CD8-positive, alpha-beta memory T cell (primary cell): ENCODE measurements at regions not wholly inside any gene's neighbourhood (a gene's known extent, or its start where the extent isn't known, plus 50 kb on each side); places are given as distances from the start of the nearest gene placed in this dataset.
"Not testable (repeated sequence)": the region's sequence is repeated elsewhere in the genome, so short reads cannot be mapped to it uniquely, and the experiment has no call there.

Experiments
- CTCF ChIA-PET: fragments of 350-600 bp; sonication (Branson Sonifier 250); formaldehyde crosslinking; loops from one replicate; lab custom pipeline; 2021; ENCODE audit warnings: antibody characterized with exemption; lab: Charles Lee
- POLR2A ChIA-PET: fragments of 350-600 bp; sonication (Branson Sonifier 250); formaldehyde crosslinking; loops from one replicate; lab custom pipeline; 2021; ENCODE audit warnings: antibody characterized with exemption; lab: Charles Lee
- DNase-seq, 5 donors: peaks; one replicate each; pipeline versions ENCODE4 v3.0.0 to v3.0.0-alpha.2; 2020 to 2022; ENCODE audit warnings: mixed read lengths in 1 of 5
- H3K27ac ChIP-seq: one replicate; pipeline ENCODE4 v1.7.0; 2013; ENCODE audit warnings: low read depth, mild to moderate bottlenecking, low read length, moderate library complexity
- H3K27me3 ChIP-seq: 2 replicates; pipeline ENCODE4 v1.7.0; 2013; ENCODE audit warnings: low read length, mild to moderate bottlenecking; ENCODE audit not compliant: insufficient read depth, poor library complexity, severe bottlenecking
- H3K36me3 ChIP-seq: 2 replicates; pipeline ENCODE4 v1.7.0; 2013; ENCODE audit warnings: mild to moderate bottlenecking, low read length, moderate library complexity; ENCODE audit not compliant: insufficient read depth
- H3K4me1 ChIP-seq: 2 replicates; pipeline ENCODE4 v1.7.0; 2013; ENCODE audit warnings: mild to moderate bottlenecking, low read length, moderate library complexity; ENCODE audit not compliant: insufficient read depth
- H3K4me3 ChIP-seq: 2 replicates; pipeline ENCODE4 v1.7.0; 2013; ENCODE audit warnings: mild to moderate bottlenecking, low read length
- H3K9me3 ChIP-seq: 2 replicates; pipeline ENCODE4 v1.7.0; 2013; ENCODE audit warnings: mild to moderate bottlenecking, low read length
- H3K27ac Mint-ChIP-seq, 8 donors: one replicate each; pipeline ENCODE4 v1.8.0; 2020 to 2021; ENCODE audit warnings: mixed read lengths in 8 of 8, mild to moderate bottlenecking in 6 of 8, inconsistent platforms in 3 of 8, moderate library complexity in 3 of 8
- H3K27me3 Mint-ChIP-seq, 2 donors: one replicate each; pipeline ENCODE4 v1.8.0; 2020 to 2021; ENCODE audit warnings: mixed read lengths in 2 of 2, mild to moderate bottlenecking in 1 of 2, moderate library complexity in 1 of 2
- H3K36me3 Mint-ChIP-seq, 3 donors: one replicate each; pipeline ENCODE4 v1.8.0; 2020 to 2021; ENCODE audit warnings: mixed read lengths in 3 of 3, inconsistent platforms in 1 of 3, mild to moderate bottlenecking in 1 of 3
- H3K4me1 Mint-ChIP-seq, 3 donors: one replicate each; pipeline ENCODE4 v1.8.0; 2020 to 2021; ENCODE audit warnings: mixed read lengths in 3 of 3, inconsistent platforms in 1 of 3, mild to moderate bottlenecking in 1 of 3
- H3K4me3 Mint-ChIP-seq, 7 donors: one replicate each; pipeline ENCODE4 v1.8.0; 2020 to 2021; ENCODE audit warnings: mixed read lengths in 7 of 7, mild to moderate bottlenecking in 6 of 7, moderate library complexity in 4 of 7, inconsistent platforms in 2 of 7
- H3K9me3 Mint-ChIP-seq, 5 donors: one replicate each; pipeline ENCODE4 v1.8.0; 2020 to 2022; ENCODE audit warnings: mixed read lengths in 5 of 5, mild to moderate bottlenecking in 3 of 5, moderate library complexity in 2 of 5, inconsistent platforms in 1 of 5

DNA sequence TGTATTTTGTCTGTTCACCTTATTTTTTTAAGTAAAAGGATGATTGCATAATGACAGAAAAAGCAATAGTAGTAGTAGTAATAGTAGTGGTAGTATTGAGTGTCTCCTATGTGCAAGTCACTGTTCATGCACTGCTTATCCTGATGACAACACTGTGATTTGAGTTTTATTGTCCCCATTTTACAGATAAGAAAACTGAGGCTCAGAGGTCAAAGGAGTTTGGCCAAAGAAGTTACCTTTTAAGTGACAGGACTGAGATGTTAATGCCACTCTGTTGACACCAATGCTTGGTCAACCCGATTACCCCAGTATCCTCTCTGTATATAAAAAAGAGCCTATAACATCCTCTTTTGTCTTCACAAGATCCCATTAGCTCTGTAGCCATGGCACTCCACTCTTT lies 100.5 kb upstream of the FRMPD3 start:
- Mint-ChIP-seq H3K36me3 (no peaks in the 10 kb centered on the region), H3K27ac (no peak overlapping the region), H3K4me1 (no peaks in the 10 kb centered on the region), H3K27me3 (peaks cover 12 to 23% of the 10 kb centered on the region in 2 donors), H3K9me3 (no peaks in the 10 kb centered on the region), H3K4me3 (no peak overlapping the region)
- Histone ChIP-seq H3K4me3 (no peak overlapping the region), H3K9me3 (no peaks in the 10 kb centered on the region), H3K4me1 (no peaks in the 10 kb centered on the region), H3K36me3 (no peaks in the 10 kb centered on the region), H3K27ac (no peak overlapping the region), H3K27me3 (no peaks in the 10 kb centered on the region)
- DNase-seq, result no peak
- ChIA-PET CTCF (no interaction called here), POLR2A (no interaction called here)

DNA sequence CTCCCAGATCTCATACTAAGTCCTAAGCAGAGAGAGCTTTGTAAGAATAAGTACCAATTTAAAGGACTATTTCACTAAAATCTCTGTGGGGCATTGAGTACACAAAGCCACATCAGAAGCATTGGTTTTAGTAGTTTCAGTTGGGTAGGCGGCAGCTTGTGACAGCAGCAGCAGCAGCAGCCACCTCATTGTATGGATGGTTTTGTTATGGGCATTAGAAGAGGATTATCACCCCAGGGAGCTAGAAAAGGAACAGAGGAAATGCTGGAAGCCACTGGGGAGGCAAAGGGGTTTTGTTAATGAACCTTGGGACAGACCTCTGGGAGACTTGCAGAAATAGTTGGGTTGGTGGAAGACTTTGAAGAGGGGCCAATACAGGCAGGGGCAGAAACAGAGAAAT lies 93.9 kb upstream of the FRMPD3 start:
- no peak for DNase-seq
- ChIA-PET POLR2A (no interaction called here), CTCF (no interaction called here)
- Histone ChIP-seq H3K36me3 (no peaks in the 10 kb centered on the region), H3K4me1 (no peaks in the 10 kb centered on the region), H3K27ac (no peak overlapping the region), H3K27me3 (no peaks in the 10 kb centered on the region), H3K9me3 (no peaks in the 10 kb centered on the region), H3K4me3 (no peak overlapping the region)
- peaks cover 19 to 37% of the 10 kb centered on the region in 2 donors for H3K27me3 Mint-ChIP-seq
- no peaks in the 10 kb centered on the region for H3K9me3 Mint-ChIP-seq
- no peak overlapping the region for H3K4me3 Mint-ChIP-seq
- no peaks in the 10 kb centered on the region for H3K36me3 Mint-ChIP-seq
- H3K27ac Mint-ChIP-seq, result no peak overlapping the region
- H3K4me1 Mint-ChIP-seq, result no peaks in the 10 kb centered on the region

DNA sequence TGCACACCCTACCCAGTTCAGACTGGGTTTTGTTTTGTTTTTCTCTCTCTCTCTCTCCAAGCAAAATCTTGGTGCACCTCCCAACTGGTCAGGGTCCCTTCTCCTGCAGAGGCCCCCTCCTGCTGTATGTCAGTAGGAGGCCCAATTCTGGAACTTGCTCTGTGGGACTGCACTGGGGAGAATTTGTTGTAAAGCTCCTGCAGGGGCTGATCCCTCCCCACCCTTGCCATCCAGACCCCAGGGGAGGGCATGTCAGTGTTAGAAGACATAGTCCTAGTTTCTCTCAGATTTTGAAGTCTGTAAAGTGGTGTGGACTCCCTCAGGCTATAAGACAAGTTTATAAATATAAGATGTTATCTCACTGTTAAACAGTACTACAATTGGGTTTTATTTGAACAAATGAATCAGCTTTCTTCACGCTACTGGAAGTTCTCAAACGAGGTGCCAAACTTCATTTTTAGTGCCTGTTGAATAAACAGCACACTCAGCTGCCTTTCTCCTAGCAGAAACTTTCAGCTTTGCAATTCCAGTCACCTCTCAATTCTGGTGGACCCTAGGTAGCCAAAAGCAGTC lies 88.6 kb upstream of the FRMPD3 start:
- ChIA-PET POLR2A (no interaction called here), CTCF (interaction anchor here (1.5 kb wide), 1 partner anchor 9 kb away, joined by 4 read pairs; no protein-coding TSS in a partner anchor)
- DNase-seq, result no peak
- no peak overlapping the region for H3K4me3 ChIP-seq
- no peak overlapping the region for H3K27ac ChIP-seq
- Mint-ChIP-seq H3K27ac (no peak overlapping the region), H3K27me3 (peaks cover 21 to 28% of the 10 kb centered on the region in 2 donors), H3K4me1 (no peaks in the 10 kb centered on the region), H3K4me3 (no peak overlapping the region), H3K9me3 (peaks cover 0 to 3% (median 0%) of the 10 kb centered on the region in 5 donors), H3K36me3 (no peaks in the 10 kb centered on the region)
- H3K27me3 ChIP-seq, result no peaks in the 10 kb centered on the region
- H3K36me3 ChIP-seq, result no peaks in the 10 kb centered on the region
- no peaks in the 10 kb centered on the region for H3K9me3 ChIP-seq
- no peaks in the 10 kb centered on the region for H3K4me1 ChIP-seq

DNA sequence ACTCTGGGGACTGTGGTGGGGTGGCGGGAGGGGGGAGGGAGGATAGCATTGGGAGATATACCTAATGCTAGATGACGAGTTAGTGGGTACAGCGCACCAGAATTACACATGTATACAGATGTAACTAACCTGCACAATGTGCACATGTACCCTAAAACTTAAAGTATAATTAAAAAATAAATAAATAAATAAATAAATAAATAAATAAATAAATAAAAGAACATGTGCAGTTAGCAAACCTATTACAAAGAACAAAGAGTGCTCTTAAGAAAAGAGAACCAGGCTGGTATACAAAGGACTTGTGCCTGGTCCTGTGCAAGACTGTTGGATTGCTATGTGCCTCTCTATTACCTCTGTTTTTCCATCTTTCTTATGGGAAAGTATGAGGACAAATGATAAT lies 79.3 kb upstream of the FRMPD3 start:
- H3K4me1 Mint-ChIP-seq, H3K9me3 ChIP-seq, DNase-seq, H3K36me3 ChIP-seq, H3K9me3 Mint-ChIP-seq, POLR2A ChIA-PET, H3K36me3 Mint-ChIP-seq, H3K4me1 ChIP-seq, H3K27ac ChIP-seq, H3K27ac Mint-ChIP-seq, H3K27me3 ChIP-seq, H3K4me3 Mint-ChIP-seq, H3K27me3 Mint-ChIP-seq, H3K4me3 ChIP-seq, CTCF ChIA-PET: not testable (repeated sequence)

DNA sequence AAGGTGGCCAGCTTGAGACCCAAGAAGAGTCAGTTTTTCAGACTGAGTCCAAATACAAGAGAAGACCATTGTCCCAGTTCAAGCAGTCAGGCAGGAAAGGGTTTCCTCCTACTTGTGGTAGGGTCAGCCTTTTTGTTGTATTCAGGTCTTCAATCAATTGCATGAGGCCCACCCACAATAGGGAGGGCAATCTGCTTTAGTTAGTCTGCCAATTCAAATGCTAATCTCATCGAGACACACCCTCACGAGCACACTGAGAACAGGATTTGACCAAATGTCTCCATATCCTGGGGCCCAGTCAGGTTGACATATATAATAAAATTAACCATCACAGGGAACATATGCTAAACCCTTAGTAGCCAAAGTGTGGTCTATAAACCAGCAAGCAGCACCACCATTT lies 75.3 kb upstream of the FRMPD3 start:
- DNase-seq, result no peak
- H3K9me3 ChIP-seq, result no peaks in the 10 kb centered on the region
- Mint-ChIP-seq H3K36me3 (no peaks in the 10 kb centered on the region), H3K4me1 (no peaks in the 10 kb centered on the region), H3K27me3 (peaks cover 0 to under 1% of the 10 kb centered on the region in 2 donors), H3K9me3 (no peaks in the 10 kb centered on the region), H3K4me3 (no peak overlapping the region), H3K27ac (no peak overlapping the region)
- ChIA-PET POLR2A (no interaction called here), CTCF (no interaction called here)
- H3K4me1 ChIP-seq, result no peaks in the 10 kb centered on the region
- no peak overlapping the region for H3K4me3 ChIP-seq
- no peaks in the 10 kb centered on the region for H3K27me3 ChIP-seq
- no peak overlapping the region for H3K27ac ChIP-seq
- no peaks in the 10 kb centered on the region for H3K36me3 ChIP-seq

DNA sequence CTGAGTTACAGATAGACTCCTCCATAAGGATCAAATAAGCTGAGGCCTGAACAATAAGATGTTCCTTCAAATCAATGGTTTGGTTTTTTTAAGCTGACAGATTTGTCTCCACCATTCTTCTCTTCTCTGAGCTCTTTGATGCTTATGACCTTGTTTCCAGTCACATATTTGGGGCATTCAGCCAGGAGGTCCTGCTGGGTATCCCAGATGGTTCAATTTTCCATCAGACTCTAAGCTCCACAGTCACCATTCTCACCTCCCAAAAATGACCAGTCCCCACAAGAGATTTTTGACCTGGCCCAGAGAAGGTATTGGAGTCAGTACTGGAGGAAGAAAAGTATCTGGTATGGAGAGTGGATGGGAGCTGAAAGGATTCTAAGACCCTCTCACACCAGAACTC lies 74.6 kb upstream of the FRMPD3 start:
- Histone ChIP-seq H3K27me3 (no peaks in the 10 kb centered on the region), H3K4me3 (no peak overlapping the region), H3K27ac (no peak overlapping the region), H3K36me3 (no peaks in the 10 kb centered on the region), H3K9me3 (no peaks in the 10 kb centered on the region), H3K4me1 (no peaks in the 10 kb centered on the region)
- POLR2A ChIA-PET, result no interaction called here
- Mint-ChIP-seq H3K4me3 (no peak overlapping the region), H3K4me1 (no peaks in the 10 kb centered on the region), H3K27me3 (peaks cover 1 to 4% of the 10 kb centered on the region in 2 donors), H3K27ac (no peak overlapping the region), H3K36me3 (no peaks in the 10 kb centered on the region), H3K9me3 (no peaks in the 10 kb centered on the region)
- DNase-seq, result no peak
- CTCF ChIA-PET, result no interaction called here

DNA sequence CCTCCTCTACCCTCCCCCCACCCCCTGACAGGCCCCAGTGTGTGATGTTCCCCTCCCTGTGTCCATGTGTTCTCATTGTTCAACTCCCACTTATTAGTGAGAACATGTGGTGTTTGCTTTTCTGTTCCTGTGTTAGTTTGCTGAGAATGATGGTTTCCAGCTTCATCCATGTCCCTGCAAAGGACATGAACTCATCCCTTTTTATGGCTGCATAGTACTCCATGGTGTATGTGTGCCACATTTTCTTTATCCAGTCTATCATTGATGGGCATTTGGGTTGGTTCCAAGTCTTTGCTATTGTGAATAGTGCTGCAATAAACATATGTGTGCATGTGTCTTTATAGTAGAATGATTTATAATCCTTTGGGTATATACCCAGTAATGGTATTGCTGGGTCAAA lies 73.3 kb upstream of the FRMPD3 start:
- H3K4me1 Mint-ChIP-seq, POLR2A ChIA-PET, H3K36me3 ChIP-seq, H3K36me3 Mint-ChIP-seq, H3K27me3 ChIP-seq, H3K4me1 ChIP-seq, H3K27ac Mint-ChIP-seq, H3K9me3 ChIP-seq, H3K9me3 Mint-ChIP-seq, H3K27ac ChIP-seq, H3K4me3 ChIP-seq, H3K4me3 Mint-ChIP-seq, DNase-seq, CTCF ChIA-PET: not testable (repeated sequence)
- H3K27me3 Mint-ChIP-seq, result peaks cover 1 to 11% of the 10 kb centered on the region in 2 donors

GRCh38 chrX:107384397-107385105 lies 64.9 kb upstream of the FRMPD3 start:
- Histone ChIP-seq H3K36me3 (no peaks in the 10 kb centered on the region), H3K9me3 (no peaks in the 10 kb centered on the region), H3K27me3 (no peaks in the 10 kb centered on the region), H3K4me3 (no peak overlapping the region), H3K4me1 (no peaks in the 10 kb centered on the region), H3K27ac (no peak overlapping the region)
- no peak overlapping the region for H3K27ac Mint-ChIP-seq
- H3K27me3 Mint-ChIP-seq, result peaks cover 25 to 47% of the 10 kb centered on the region in 2 donors
- DNase-seq, result no peak
- ChIA-PET CTCF (no interaction called here), POLR2A (no interaction called here)
- H3K9me3 Mint-ChIP-seq, result no peaks in the 10 kb centered on the region
- H3K4me3 Mint-ChIP-seq, result no peak overlapping the region
- no peaks in the 10 kb centered on the region for H3K36me3 Mint-ChIP-seq
- peaks cover 6 to 8% (median 7%) of the 10 kb centered on the region in 3 donors for H3K4me1 Mint-ChIP-seq
